ENCODE measurements at regions not wholly inside any gene's neighbourhood (a gene's known extent, or its start where the extent isn't known, plus 50 kb on each side); places are given as distances from the start of the nearest gene placed in this dataset.

- no peak overlapping the region for H3K27ac ChIP-seq (ENCODE audit: control insufficient read depth, insufficient read depth)
- no peaks in the 10 kb centered on the region for H3K79me2 ChIP-seq (ENCODE audit: control insufficient read depth, insufficient read depth, low read length)
- no peak overlapping the region for H3K9ac ChIP-seq (ENCODE audit: control insufficient read depth, insufficient read depth, low read length)
- no peaks in the 10 kb centered on the region for H3K9me3 ChIP-seq (replicated peaks; ENCODE audit: control insufficient read depth, insufficient read depth, low read length)
- SMC1A ChIA-PET (ENCODE audit: uncharacterized antibody, unreplicated experiment): interaction anchor here (1.5 kb wide), 1 partner anchor 9 kb away, joined by 3 read pairs; no protein-coding TSS in a partner anchor
- no peak overlapping the region for H3K4me3 ChIP-seq
- H3K27me3 ChIP-seq (replicated peaks in 1 of 2; ENCODE audit: control insufficient read depth in 2 of 2, insufficient read depth in 2 of 2, low read length in 1 of 2): no peaks in the 10 kb centered on the region
- BruUV-seq (replicated peaks): no TSS peak
- H3K4me2 ChIP-seq (ENCODE audit: control insufficient read depth, insufficient read depth): no peak overlapping the region
- no peaks in the 10 kb centered on the region for H4K20me1 ChIP-seq (ENCODE audit: control insufficient read depth, insufficient read depth)
- TF ChIP-seq SMAD1 (IDR thresholded peaks at IDR 0.05; ENCODE audit: low read depth, partially characterized antibody): no peak
- no peak for TF ChIP-seq HCFC1 (IDR thresholded peaks at IDR 0.05; ENCODE audit: low read length)
- TF ChIP-seq SUPT20H (IDR thresholded peaks at IDR 0.05; ENCODE audit: borderline replicate concordance, control insufficient read depth, low read depth, low read length): no peak
- TF ChIP-seq CEBPZ (IDR thresholded peaks at IDR 0.05; ENCODE audit: low read depth, low read length): no peak
- no peak for TF ChIP-seq IRF3 (IDR thresholded peaks at IDR 0.05)
- TF ChIP-seq NFXL1 (IDR thresholded peaks at IDR 0.05; ENCODE audit: borderline replicate concordance): no peak
- no peak for TF ChIP-seq RELB (IDR thresholded peaks at IDR 0.05; ENCODE audit: low read depth)
- TF ChIP-seq ZBTB11 (CRISPR knock-in tag; IDR thresholded peaks at IDR 0.05): no peak
- no peak for TF ChIP-seq BMI1 (IDR thresholded peaks at IDR 0.05; ENCODE audit: borderline replicate concordance)
- no peak for TF ChIP-seq STAT3 (IDR thresholded peaks at IDR 0.05; ENCODE audit: low read depth, low read length)
- TF ChIP-seq SMC3 (IDR thresholded peaks at IDR 0.05; ENCODE audit: borderline replicate concordance, low read length): no peak
- no peak for TF ChIP-seq SRF (IDR thresholded peaks at IDR 0.05; ENCODE audit: low read depth in 2 of 2, low read length in 2 of 2)
- TF ChIP-seq NFYB (IDR thresholded peaks at IDR 0.05; ENCODE audit: insufficient read depth, low read depth, low read length): no peak
- ATAC-seq: no peak
- no peak for DNase-seq (ENCODE audit: low read depth, low spot score)
- no peak for FAIRE-seq
- RAD21 ChIA-PET (ENCODE audit: unreplicated experiment): no interaction called here
- CTCF ChIA-PET: no interaction called here
- no peaks in the 10 kb centered on the region for H3K36me3 ChIP-seq (ENCODE audit: control insufficient read depth in 2 of 2, insufficient read depth in 2 of 2, low read length in 1 of 2)
- WGBS (ENCODE audit: insufficient coverage, insufficient replicate concordance, low lambda C conversion rate, missing lambda C conversion rate): 0% methylated on average over 1 of the region's 1 CpG
- in situ Hi-C loops (cut with MboI) (no loop called here), intact Hi-C loops (cut with micrococcal nuclease; ENCODE audit: unreplicated experiment) (no loop called here)
- POLR2A ChIA-PET: no interaction called here
- peak overlapping the region; percentile 46 for H2AFZ ChIP-seq (ENCODE audit: control insufficient read depth, low read depth, low read length)
- H3K4me1 ChIP-seq (ENCODE audit: control insufficient read depth, insufficient read depth, low read length): no peaks in the 10 kb centered on the region
These were observed 123.2 kb downstream of the RAP2B start for GRCh38 chr3:153285194-153285641.

Measured in GM12878 (cell line).